K562 (cell line): ENCODE measurements at regions not wholly inside any gene's neighbourhood (a gene's known extent, or its start where the extent isn't known, plus 50 kb on each side); places are given as distances from the start of the nearest gene placed in this dataset.

ENCODE experiments used
- BACH1 ChIP-seq: fragments of 200-800 bp; sonication (Bioruptor generic); IDR thresholded peaks from 2 replicates; pipeline ENCODE4 v1.6.1; 2016; ENCODE audit warnings: missing genetic modification characterization, missing compliant biosample characterization
- CBX8 ChIP-seq: fragments of 200-600 bp; sonication (generic); IDR thresholded peaks from 2 replicates; pipeline ENCODE4 v1.6.1; 2012; ENCODE audit warnings: borderline replicate concordance, mixed run types, low read depth, mild to moderate bottlenecking, moderate library complexity, mixed read lengths, low read length, control low read depth, inconsistent platforms; ENCODE audit not compliant: poor library complexity, severe bottlenecking; ENCODE audit errors: extremely low read depth
- CCAR2 ChIP-seq: fragments of 200-400 bp; formaldehyde crosslinking; IDR thresholded peaks from 2 replicates; pipeline ENCODE4 v1.6.1; 2017; ENCODE audit warnings: mild to moderate bottlenecking, low read depth, low read length
- DPF2 ChIP-seq: fragments of 450-650 bp; IDR thresholded peaks from 2 replicates; pipeline ENCODE4 v1.6.1; 2016
- E2F3 ChIP-seq: fragments of 250-450 bp; sonication (Bioruptor Pico); IDR thresholded peaks from 2 replicates; pipeline ENCODE4 v1.4.0; 2020; ENCODE audit warnings: mild to moderate bottlenecking
- ETV1 ChIP-seq: fragments of 450-650 bp; conservative IDR thresholded peaks from 2 replicates; pipeline ENCODE4 v1.6.1; 2016; ENCODE audit warnings: missing genetic modification characterization, control low read depth, low read depth, missing compliant biosample characterization
- KLF16 ChIP-seq: IDR thresholded peaks from 2 replicates; pipeline ENCODE4 v1.6.1; 2016; ENCODE audit warnings: antibody characterized with exemption
- MAFF ChIP-seq: IDR thresholded peaks from 2 replicates; pipeline ENCODE4 v1.6.1; 2012; ENCODE audit warnings: low read length, improper control_type of control experiment
- NCOA6 ChIP-seq: fragments of 450-650 bp; IDR thresholded peaks from 2 replicates; pipeline ENCODE4 v1.6.1; 2017; ENCODE audit warnings: mild to moderate bottlenecking
- PML ChIP-seq: IDR thresholded peaks from 2 replicates; pipeline ENCODE4 v1.6.1; 2012; ENCODE audit warnings: low read length, inconsistent platforms
- TARDBP ChIP-seq: fragments of 450-650 bp; IDR thresholded peaks from 2 replicates; pipeline ENCODE4 v1.6.1; 2016
- TCF7 ChIP-seq: sonication (generic); IDR thresholded peaks from 2 replicates; pipeline ENCODE4 v1.6.1; 2016; ENCODE audit warnings: antibody characterized with exemption, borderline replicate concordance
- ZNF12 ChIP-seq: sonication (generic); formaldehyde crosslinking; IDR thresholded peaks from 2 replicates; pipeline ENCODE4 v1.4.0; 2020; ENCODE audit warnings: mild to moderate bottlenecking, missing genetic modification reagents
- ZNF143 ChIP-seq: sonication (generic); formaldehyde crosslinking; IDR thresholded peaks from 2 replicates; pipeline ENCODE4 v1.9.0; 2022; ENCODE audit warnings: mild to moderate bottlenecking, missing genetic modification reagents
- ZNF324 ChIP-seq: fragments of 250-450 bp; sonication (Bioruptor Pico); IDR thresholded peaks from 2 replicates; pipeline ENCODE4 v1.4.0; 2020; ENCODE audit warnings: mild to moderate bottlenecking
- ZNF408 ChIP-seq: fragments of 250-450 bp; sonication (Bioruptor Pico); IDR thresholded peaks from 2 replicates; pipeline ENCODE4 v1.4.0; 2020; ENCODE audit warnings: low read depth, mild to moderate bottlenecking, moderate library complexity
- ZNF431 ChIP-seq: sonication (generic); formaldehyde crosslinking; IDR thresholded peaks from 2 replicates; pipeline ENCODE4 v1.8.0; 2022; ENCODE audit warnings: mild to moderate bottlenecking, missing genetic modification reagents
- ZNF778 ChIP-seq: fragments of 450-650 bp; formaldehyde crosslinking; IDR thresholded peaks from 2 replicates; pipeline ENCODE4 v1.4.0; 2020; ENCODE audit warnings: mild to moderate bottlenecking, moderate library complexity
- TF ChIP-seq, protein P1 (sequence below): sonication (generic); formaldehyde crosslinking; IDR thresholded peaks from 2 replicates; pipeline ENCODE4 v1.8.0; 2022; ENCODE audit warnings: mild to moderate bottlenecking, missing genetic modification reagents
- TF ChIP-seq, protein P2 (sequence below): fragments of 250-450 bp; sonication (Bioruptor Pico); IDR thresholded peaks from 2 replicates; pipeline ENCODE4 v1.9.0; 2021; ENCODE audit warnings: mild to moderate bottlenecking, inconsistent platforms
- TF ChIP-seq, protein P3 (sequence below): IDR thresholded peaks from 2 replicates; pipeline ENCODE4 v1.6.1; 2011; ENCODE audit not compliant: insufficient read length; ENCODE audit errors: extremely low read depth
- TF ChIP-seq, protein P4 (sequence below): sonication (generic); formaldehyde crosslinking; IDR thresholded peaks from 2 replicates; pipeline ENCODE4 v1.8.0; 2022; ENCODE audit warnings: mild to moderate bottlenecking, missing genetic modification reagents
- TF ChIP-seq, protein P5 (sequence below): sonication (generic); formaldehyde crosslinking; IDR thresholded peaks from 2 replicates; pipeline ENCODE4 v1.8.0; 2022; ENCODE audit warnings: missing genetic modification reagents, mild to moderate bottlenecking, moderate library complexity, borderline replicate concordance

DNA sequence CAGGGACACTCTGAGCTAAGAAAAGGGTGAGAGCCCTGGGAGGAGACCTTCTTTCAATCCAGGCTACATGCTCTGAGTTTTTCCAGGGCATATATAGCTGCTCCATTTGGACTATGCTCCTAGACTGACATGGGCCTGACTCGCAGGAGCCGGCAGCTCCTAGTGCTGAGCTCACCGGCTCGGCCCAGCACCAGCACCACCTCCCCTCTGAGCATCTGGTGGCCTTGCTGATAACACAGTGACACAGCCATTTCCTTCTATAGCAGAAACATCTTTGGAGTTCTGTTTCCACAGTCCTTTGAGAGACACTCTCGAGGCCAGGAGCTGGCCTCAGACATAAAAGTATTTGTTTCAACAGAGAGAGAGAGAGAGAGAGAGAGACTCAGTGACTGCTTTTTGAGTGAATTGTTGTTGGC is 184.9 kb downstream of the TM9SF2 start (continued):
- TF ChIP-seq, protein P1, sequence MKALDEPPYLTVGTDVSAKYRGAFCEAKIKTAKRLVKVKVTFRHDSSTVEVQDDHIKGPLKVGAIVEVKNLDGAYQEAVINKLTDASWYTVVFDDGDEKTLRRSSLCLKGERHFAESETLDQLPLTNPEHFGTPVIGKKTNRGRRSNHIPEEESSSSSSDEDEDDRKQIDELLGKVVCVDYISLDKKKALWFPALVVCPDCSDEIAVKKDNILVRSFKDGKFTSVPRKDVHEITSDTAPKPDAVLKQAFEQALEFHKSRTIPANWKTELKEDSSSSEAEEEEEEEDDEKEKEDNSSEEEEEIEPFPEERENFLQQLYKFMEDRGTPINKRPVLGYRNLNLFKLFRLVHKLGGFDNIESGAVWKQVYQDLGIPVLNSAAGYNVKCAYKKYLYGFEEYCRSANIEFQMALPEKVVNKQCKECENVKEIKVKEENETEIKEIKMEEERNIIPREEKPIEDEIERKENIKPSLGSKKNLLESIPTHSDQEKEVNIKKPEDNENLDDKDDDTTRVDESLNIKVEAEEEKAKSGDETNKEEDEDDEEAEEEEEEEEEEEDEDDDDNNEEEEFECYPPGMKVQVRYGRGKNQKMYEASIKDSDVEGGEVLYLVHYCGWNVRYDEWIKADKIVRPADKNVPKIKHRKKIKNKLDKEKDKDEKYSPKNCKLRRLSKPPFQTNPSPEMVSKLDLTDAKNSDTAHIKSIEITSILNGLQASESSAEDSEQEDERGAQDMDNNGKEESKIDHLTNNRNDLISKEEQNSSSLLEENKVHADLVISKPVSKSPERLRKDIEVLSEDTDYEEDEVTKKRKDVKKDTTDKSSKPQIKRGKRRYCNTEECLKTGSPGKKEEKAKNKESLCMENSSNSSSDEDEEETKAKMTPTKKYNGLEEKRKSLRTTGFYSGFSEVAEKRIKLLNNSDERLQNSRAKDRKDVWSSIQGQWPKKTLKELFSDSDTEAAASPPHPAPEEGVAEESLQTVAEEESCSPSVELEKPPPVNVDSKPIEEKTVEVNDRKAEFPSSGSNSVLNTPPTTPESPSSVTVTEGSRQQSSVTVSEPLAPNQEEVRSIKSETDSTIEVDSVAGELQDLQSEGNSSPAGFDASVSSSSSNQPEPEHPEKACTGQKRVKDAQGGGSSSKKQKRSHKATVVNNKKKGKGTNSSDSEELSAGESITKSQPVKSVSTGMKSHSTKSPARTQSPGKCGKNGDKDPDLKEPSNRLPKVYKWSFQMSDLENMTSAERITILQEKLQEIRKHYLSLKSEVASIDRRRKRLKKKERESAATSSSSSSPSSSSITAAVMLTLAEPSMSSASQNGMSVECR: no peak
- no peak for TF ChIP-seq E2F3
- TF ChIP-seq ETV1 (tag): no peak
- TF ChIP-seq TCF7: no peak
- TF ChIP-seq BACH1 (tag): no peak
- TF ChIP-seq KLF16: no peak
- TF ChIP-seq ZNF12: no peak
- TF ChIP-seq PML: no peak
- TF ChIP-seq, protein P2, sequence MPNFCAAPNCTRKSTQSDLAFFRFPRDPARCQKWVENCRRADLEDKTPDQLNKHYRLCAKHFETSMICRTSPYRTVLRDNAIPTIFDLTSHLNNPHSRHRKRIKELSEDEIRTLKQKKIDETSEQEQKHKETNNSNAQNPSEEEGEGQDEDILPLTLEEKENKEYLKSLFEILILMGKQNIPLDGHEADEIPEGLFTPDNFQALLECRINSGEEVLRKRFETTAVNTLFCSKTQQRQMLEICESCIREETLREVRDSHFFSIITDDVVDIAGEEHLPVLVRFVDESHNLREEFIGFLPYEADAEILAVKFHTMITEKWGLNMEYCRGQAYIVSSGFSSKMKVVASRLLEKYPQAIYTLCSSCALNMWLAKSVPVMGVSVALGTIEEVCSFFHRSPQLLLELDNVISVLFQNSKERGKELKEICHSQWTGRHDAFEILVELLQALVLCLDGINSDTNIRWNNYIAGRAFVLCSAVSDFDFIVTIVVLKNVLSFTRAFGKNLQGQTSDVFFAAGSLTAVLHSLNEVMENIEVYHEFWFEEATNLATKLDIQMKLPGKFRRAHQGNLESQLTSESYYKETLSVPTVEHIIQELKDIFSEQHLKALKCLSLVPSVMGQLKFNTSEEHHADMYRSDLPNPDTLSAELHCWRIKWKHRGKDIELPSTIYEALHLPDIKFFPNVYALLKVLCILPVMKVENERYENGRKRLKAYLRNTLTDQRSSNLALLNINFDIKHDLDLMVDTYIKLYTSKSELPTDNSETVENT (CRISPR knock-in tag): no peak
- TF ChIP-seq ZNF324 (CRISPR knock-in tag): no peak
- no peak for TF ChIP-seq CBX8
- TF ChIP-seq, protein P3, sequence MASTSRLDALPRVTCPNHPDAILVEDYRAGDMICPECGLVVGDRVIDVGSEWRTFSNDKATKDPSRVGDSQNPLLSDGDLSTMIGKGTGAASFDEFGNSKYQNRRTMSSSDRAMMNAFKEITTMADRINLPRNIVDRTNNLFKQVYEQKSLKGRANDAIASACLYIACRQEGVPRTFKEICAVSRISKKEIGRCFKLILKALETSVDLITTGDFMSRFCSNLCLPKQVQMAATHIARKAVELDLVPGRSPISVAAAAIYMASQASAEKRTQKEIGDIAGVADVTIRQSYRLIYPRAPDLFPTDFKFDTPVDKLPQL: no peak
- TF ChIP-seq, protein P4, sequence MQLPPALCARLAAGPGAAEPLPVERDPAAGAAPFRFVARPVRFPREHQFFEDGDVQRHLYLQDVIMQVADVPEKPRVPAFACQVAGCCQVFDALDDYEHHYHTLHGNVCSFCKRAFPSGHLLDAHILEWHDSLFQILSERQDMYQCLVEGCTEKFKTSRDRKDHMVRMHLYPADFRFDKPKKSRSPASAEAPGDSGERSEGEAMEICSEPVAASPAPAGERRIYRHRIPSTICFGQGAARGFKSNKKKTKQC (CRISPR knock-in tag): no peak
- TF ChIP-seq, protein P5, sequence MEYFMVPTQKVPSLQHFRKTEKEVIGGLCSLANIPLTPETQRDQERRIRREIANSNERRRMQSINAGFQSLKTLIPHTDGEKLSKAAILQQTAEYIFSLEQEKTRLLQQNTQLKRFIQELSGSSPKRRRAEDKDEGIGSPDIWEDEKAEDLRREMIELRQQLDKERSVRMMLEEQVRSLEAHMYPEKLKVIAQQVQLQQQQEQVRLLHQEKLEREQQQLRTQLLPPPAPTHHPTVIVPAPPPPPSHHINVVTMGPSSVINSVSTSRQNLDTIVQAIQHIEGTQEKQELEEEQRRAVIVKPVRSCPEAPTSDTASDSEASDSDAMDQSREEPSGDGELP (CRISPR knock-in tag): peak; percentile 68; the same call in 1 of the 2 replicates
- TF ChIP-seq CCAR2: no peak
- TF ChIP-seq NCOA6: no peak
- TF ChIP-seq TARDBP: no peak
- no peak for TF ChIP-seq ZNF408 (CRISPR knock-in tag)
- no peak for TF ChIP-seq ZNF143 (CRISPR knock-in tag)
- TF ChIP-seq ZNF431: no peak
- TF ChIP-seq MAFF: peak; percentile 39; the same call in 1 of the 2 replicates
- TF ChIP-seq DPF2: peak; percentile 72; the same call in 1 of the 2 replicates
- TF ChIP-seq ZNF778 (CRISPR knock-in tag): no peak
